ENCODE measurements at regions not wholly inside any gene's neighbourhood (a gene's known extent, or its start where the extent isn't known, plus 50 kb on each side); places are given as distances from the start of the nearest gene placed in this dataset.

GRCh38 chr3:191123231-191123630 lies 75.8 kb upstream of the OSTN start:
- no peaks in the 10 kb centered on the region for H3K4me1 ChIP-seq

GRCh38 chr3:191120447-191121298 lies 78.4 kb upstream of the OSTN start:
- no peak for TF ChIP-seq CTCF (IDR thresholded peaks at IDR 0.05)
- Histone ChIP-seq H3K36me3 (no peaks in the 10 kb centered on the region), H3K27me3 (no peaks in the 10 kb centered on the region)

More at GRCh38 chr3:191123231-191123630, 75.8 kb upstream of the OSTN start:
- Histone ChIP-seq H3K36me3 (no peaks in the 10 kb centered on the region), H3K27me3 (no peaks in the 10 kb centered on the region), H3K4me3 (no peak overlapping the region), H3K27ac (no peak overlapping the region), H3K9me3 (no peaks in the 10 kb centered on the region)
- no peak for TF ChIP-seq CTCF (IDR thresholded peaks at IDR 0.05)
- DNase-seq (ENCODE audit: low spot score) = no peak

GRCh38 chr3:191119415-191120295 lies 79.4 kb upstream of the OSTN start:
- no peaks in the 10 kb centered on the region for H3K36me3 ChIP-seq
- H3K4me3 ChIP-seq = no peak overlapping the region

More at GRCh38 chr3:191120447-191121298, 78.4 kb upstream of the OSTN start:
- Histone ChIP-seq H3K27ac (no peak overlapping the region), H3K4me3 (no peak overlapping the region), H3K9me3 (no peaks in the 10 kb centered on the region), H3K4me1 (no peaks in the 10 kb centered on the region)
- DNase-seq (ENCODE audit: low spot score) = no peak

GRCh38 chr3:191111722-191112121 lies 87.3 kb upstream of the OSTN start:
- DNase-seq (ENCODE audit: low spot score) = no peak
- H3K27me3 ChIP-seq = no peaks in the 10 kb centered on the region
- no peaks in the 10 kb centered on the region for H3K36me3 ChIP-seq
- no peaks in the 10 kb centered on the region for H3K4me1 ChIP-seq
- no peak overlapping the region for H3K27ac ChIP-seq
- TF ChIP-seq CTCF (IDR thresholded peaks at IDR 0.05) = no peak
- no peak overlapping the region for H3K4me3 ChIP-seq
- H3K9me3 ChIP-seq = no peaks in the 10 kb centered on the region

More at GRCh38 chr3:191119415-191120295, 79.4 kb upstream of the OSTN start:
- no peak for TF ChIP-seq CTCF (IDR thresholded peaks at IDR 0.05)
- DNase-seq (ENCODE audit: low spot score) = no peak
- H3K27me3 ChIP-seq = no peaks in the 10 kb centered on the region
- no peaks in the 10 kb centered on the region for H3K4me1 ChIP-seq
- no peak overlapping the region for H3K27ac ChIP-seq
- no peaks in the 10 kb centered on the region for H3K9me3 ChIP-seq

- H3K27ac ChIP-seq = no peak overlapping the region
- H3K4me3 ChIP-seq = no peak overlapping the region
- no peaks in the 10 kb centered on the region for H3K9me3 ChIP-seq
- no peak for TF ChIP-seq CTCF (IDR thresholded peaks at IDR 0.05)
- H3K27me3 ChIP-seq = no peaks in the 10 kb centered on the region
- no peaks in the 10 kb centered on the region for H3K4me1 ChIP-seq
- DNase-seq (ENCODE audit: low spot score) = no peak
- no peaks in the 10 kb centered on the region for H3K36me3 ChIP-seq
Measured at GRCh38 chr3:191105418-191105817, 93.6 kb upstream of the OSTN start.

Measured in right atrium auricular region (tissue), 2 donors.